ENCODE measurements at regions not wholly inside any gene's neighbourhood (a gene's known extent, or its start where the extent isn't known, plus 50 kb on each side); places are given as distances from the start of the nearest gene placed in this dataset.

- Histone ChIP-seq H3K4me2 (no peak overlapping the region), H3K27ac (no peak overlapping the region), H3K36me3 (no peaks in the 10 kb centered on the region), H4K20me1 (ENCODE audit: low read depth) (no peaks in the 10 kb centered on the region), H3K9me3 (ENCODE audit: low read depth) (no peaks in the 10 kb centered on the region), H3K9ac (no peak overlapping the region), H3K4me3 (no peak overlapping the region), H3K79me2 (ENCODE audit: low read depth) (no peaks in the 10 kb centered on the region), H3F3A (ENCODE audit: low read depth) (no peaks in the 10 kb centered on the region), H3K27me3 (no peaks in the 10 kb centered on the region), H2AFZ (replicated peaks) (no peak overlapping the region), H3K4me1 (no peaks in the 10 kb centered on the region)
- Mint-ChIP-seq H3K27ac (no peak overlapping the region), H3K27me3 (ENCODE audit: insufficient read depth, low read depth) (peaks cover 2% of the 10 kb centered on the region), H3K4me3 (no peak overlapping the region), H3K9me3 (peaks cover 9% of the 10 kb centered on the region), H3K4me1 (peaks cover 5% of the 10 kb centered on the region), H3K36me3 (no peaks in the 10 kb centered on the region)
- TF ChIP-seq EZH2 (IDR thresholded peaks at IDR 0.05) (no peak), EZH2phosphoT487 (IDR thresholded peaks at IDR 0.05) (no peak)
- TF ChIP-seq, protein P1, sequence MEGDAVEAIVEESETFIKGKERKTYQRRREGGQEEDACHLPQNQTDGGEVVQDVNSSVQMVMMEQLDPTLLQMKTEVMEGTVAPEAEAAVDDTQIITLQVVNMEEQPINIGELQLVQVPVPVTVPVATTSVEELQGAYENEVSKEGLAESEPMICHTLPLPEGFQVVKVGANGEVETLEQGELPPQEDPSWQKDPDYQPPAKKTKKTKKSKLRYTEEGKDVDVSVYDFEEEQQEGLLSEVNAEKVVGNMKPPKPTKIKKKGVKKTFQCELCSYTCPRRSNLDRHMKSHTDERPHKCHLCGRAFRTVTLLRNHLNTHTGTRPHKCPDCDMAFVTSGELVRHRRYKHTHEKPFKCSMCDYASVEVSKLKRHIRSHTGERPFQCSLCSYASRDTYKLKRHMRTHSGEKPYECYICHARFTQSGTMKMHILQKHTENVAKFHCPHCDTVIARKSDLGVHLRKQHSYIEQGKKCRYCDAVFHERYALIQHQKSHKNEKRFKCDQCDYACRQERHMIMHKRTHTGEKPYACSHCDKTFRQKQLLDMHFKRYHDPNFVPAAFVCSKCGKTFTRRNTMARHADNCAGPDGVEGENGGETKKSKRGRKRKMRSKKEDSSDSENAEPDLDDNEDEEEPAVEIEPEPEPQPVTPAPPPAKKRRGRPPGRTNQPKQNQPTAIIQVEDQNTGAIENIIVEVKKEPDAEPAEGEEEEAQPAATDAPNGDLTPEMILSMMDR (IDR thresholded peaks at IDR 0.05): no peak
- DNase-seq (ENCODE audit: low spot score): no peak
Observed at GRCh38 chr18:76721207-76721996, 101.0 kb upstream of the ZNF236 start.

DNA sequence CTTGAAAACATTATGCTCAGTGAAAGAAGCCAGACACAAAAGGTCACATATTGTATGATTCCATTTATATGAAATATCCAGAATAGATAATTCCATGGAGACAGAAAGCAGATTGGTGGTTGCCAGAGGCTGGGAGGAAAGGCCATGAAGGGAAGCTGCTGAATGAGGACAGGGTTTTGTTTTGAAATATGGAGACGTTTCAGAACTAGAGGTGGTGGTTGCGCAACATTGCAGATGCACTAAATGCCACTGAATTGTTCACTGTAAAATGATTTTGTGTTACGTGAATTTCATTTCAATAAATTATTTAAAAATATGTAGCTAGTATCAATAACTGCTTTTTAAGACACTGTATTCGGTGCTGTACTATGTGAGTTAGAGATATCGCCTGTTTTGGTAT, 101.7 kb upstream of the ZNF236 start:
- Mint-ChIP-seq H3K27ac (no peak overlapping the region), H3K36me3 (no peaks in the 10 kb centered on the region), H3K4me1 (peaks cover 5% of the 10 kb centered on the region), H3K4me3 (no peak overlapping the region), H3K9me3 (peaks cover 9% of the 10 kb centered on the region), H3K27me3 (ENCODE audit: insufficient read depth, low read depth) (peaks cover 2% of the 10 kb centered on the region)
- no peak overlapping the region for H3K9ac ChIP-seq
- H3K27ac ChIP-seq: no peak overlapping the region
- H3K4me3 ChIP-seq: no peak overlapping the region
- H2AFZ ChIP-seq (replicated peaks): no peak overlapping the region
- no peaks in the 10 kb centered on the region for H4K20me1 ChIP-seq (ENCODE audit: low read depth)
- H3K79me2 ChIP-seq (ENCODE audit: low read depth): no peaks in the 10 kb centered on the region
- no peaks in the 10 kb centered on the region for H3K36me3 ChIP-seq
- H3F3A ChIP-seq (ENCODE audit: low read depth): no peaks in the 10 kb centered on the region
- DNase-seq (ENCODE audit: low spot score): no peak
- H3K4me1 ChIP-seq: no peaks in the 10 kb centered on the region
- no peaks in the 10 kb centered on the region for H3K9me3 ChIP-seq (ENCODE audit: low read depth)
- no peaks in the 10 kb centered on the region for H3K27me3 ChIP-seq
- no peak for TF ChIP-seq EZH2phosphoT487 (IDR thresholded peaks at IDR 0.05)
- TF ChIP-seq EZH2 (IDR thresholded peaks at IDR 0.05): no peak
- TF ChIP-seq, protein P1 (IDR thresholded peaks at IDR 0.05): no peak
- H3K4me2 ChIP-seq: no peak overlapping the region

GRCh38 chr18:76715012-76715610, 107.2 kb upstream of the ZNF236 start:
- H3K27ac ChIP-seq: no peak overlapping the region
- no peaks in the 10 kb centered on the region for H4K20me1 ChIP-seq (ENCODE audit: low read depth)
- peaks cover 2% of the 10 kb centered on the region for H3K9me3 Mint-ChIP-seq
- H3K79me2 ChIP-seq (ENCODE audit: low read depth): no peaks in the 10 kb centered on the region
- no peak for TF ChIP-seq EZH2 (IDR thresholded peaks at IDR 0.05)
- TF ChIP-seq, protein P1 (IDR thresholded peaks at IDR 0.05): no peak
- no peak for TF ChIP-seq EZH2phosphoT487 (IDR thresholded peaks at IDR 0.05)
- H3K36me3 Mint-ChIP-seq: no peaks in the 10 kb centered on the region
- H3K9me3 ChIP-seq (ENCODE audit: low read depth): no peaks in the 10 kb centered on the region
- H3F3A ChIP-seq (ENCODE audit: low read depth): no peaks in the 10 kb centered on the region
- H3K4me3 Mint-ChIP-seq: no peak overlapping the region
- no peaks in the 10 kb centered on the region for H3K27me3 ChIP-seq
- no peaks in the 10 kb centered on the region for H3K36me3 ChIP-seq
- H3K27me3 Mint-ChIP-seq (ENCODE audit: insufficient read depth, low read depth): peaks cover 4% of the 10 kb centered on the region
- no peak overlapping the region for H2AFZ ChIP-seq (replicated peaks)
- no peaks in the 10 kb centered on the region for H3K4me1 ChIP-seq
- peaks cover 10% of the 10 kb centered on the region for H3K4me1 Mint-ChIP-seq
- no peak overlapping the region for H3K4me3 ChIP-seq
- DNase-seq (ENCODE audit: low spot score): no peak
- H3K4me2 ChIP-seq: no peak overlapping the region
- no peak overlapping the region for H3K9ac ChIP-seq
- H3K27ac Mint-ChIP-seq: no peak overlapping the region

All from neural progenitor cell (in vitro differentiated cells).